HUES64 (cell line): ENCODE measurements at regions not wholly inside any gene's neighbourhood (a gene's known extent, or its start where the extent isn't known, plus 50 kb on each side); places are given as distances from the start of the nearest gene placed in this dataset.

Experiments used
- H3K27ac ChIP-seq: 2 replicates; pipeline ENCODE4 v1.7.0; 2013; ENCODE audit warnings: low read depth, low read length, inconsistent platforms
- H3K27me3 ChIP-seq: 2 replicates; pipeline ENCODE4 v1.6.1; 2013; ENCODE audit warnings: mild to moderate bottlenecking, low read length; ENCODE audit not compliant: insufficient read depth
- H3K36me3 ChIP-seq: 2 replicates; pipeline ENCODE4 v1.6.1; 2013; ENCODE audit warnings: mild to moderate bottlenecking, low read length; ENCODE audit not compliant: insufficient read depth
- H3K4me1 ChIP-seq: 2 replicates; pipeline ENCODE4 v1.6.1; 2013; ENCODE audit warnings: mild to moderate bottlenecking, low read length, moderate library complexity; ENCODE audit not compliant: insufficient read depth
- H3K4me3 ChIP-seq: 2 replicates; pipeline ENCODE4 v1.5.1; 2013; ENCODE audit warnings: mild to moderate bottlenecking, low read length, moderate library complexity
- H3K9ac ChIP-seq: 2 replicates; pipeline ENCODE4 v1.6.1; 2013; ENCODE audit warnings: mild to moderate bottlenecking, low read depth, low read length
- H3K9me3 ChIP-seq: 2 replicates; pipeline ENCODE4 v1.6.1; 2013; ENCODE audit warnings: low read depth, low read length; ENCODE audit not compliant: insufficient read depth
- WGBS: fragments of 150-250, 120-280 bp; methylation state at CpG from one replicate; pipeline ENCODE4 v1.1.7; 2013; ENCODE audit warnings: missing lambda C conversion rate; 5-methylcytosine and 5-hydroxymethylcytosine counted together

GRCh38 chr18:2337552-2338141 lies 233.7 kb downstream of the METTL4 start:
- H3K27me3 ChIP-seq: no peaks in the 10 kb centered on the region
- 62% methylated on average over 4 of the region's 7 CpGs for WGBS
- no peak overlapping the region for H3K4me3 ChIP-seq

GRCh38 chr18:2338601-2339000 lies 232.7 kb downstream of the METTL4 start:
- H3K4me3 ChIP-seq: no peak overlapping the region
- no peaks in the 10 kb centered on the region for H3K36me3 ChIP-seq
- no peaks in the 10 kb centered on the region for H3K9me3 ChIP-seq
- no peak overlapping the region for H3K27ac ChIP-seq
- H3K4me1 ChIP-seq: no peaks in the 10 kb centered on the region
- H3K9ac ChIP-seq: no peak overlapping the region
- H3K27me3 ChIP-seq: no peaks in the 10 kb centered on the region
- 81% methylated on average over 2 of the region's 3 CpGs for WGBS

More at GRCh38 chr18:2337552-2338141, 233.7 kb downstream of the METTL4 start:
- H3K4me1 ChIP-seq: no peaks in the 10 kb centered on the region
- H3K27ac ChIP-seq: no peak overlapping the region
- no peaks in the 10 kb centered on the region for H3K36me3 ChIP-seq
- no peak overlapping the region for H3K9ac ChIP-seq
- H3K9me3 ChIP-seq: no peaks in the 10 kb centered on the region

- no peaks in the 10 kb centered on the region for H3K9me3 ChIP-seq
- no peaks in the 10 kb centered on the region for H3K36me3 ChIP-seq
- no peak overlapping the region for H3K9ac ChIP-seq
- no peak overlapping the region for H3K27ac ChIP-seq
- no peaks in the 10 kb centered on the region for H3K27me3 ChIP-seq
- no peaks in the 10 kb centered on the region for H3K4me1 ChIP-seq
- 93% methylated on average over 2 of the region's 4 CpGs for WGBS
- H3K4me3 ChIP-seq: no peak overlapping the region
Observed at GRCh38 chr18:2340335-2340734, 231.0 kb downstream of the METTL4 start.

- Histone ChIP-seq H3K27me3 (no peaks in the 10 kb centered on the region), H3K27ac (no peak overlapping the region), H3K36me3 (no peaks in the 10 kb centered on the region), H3K4me3 (no peak overlapping the region), H3K9ac (no peak overlapping the region), H3K9me3 (no peaks in the 10 kb centered on the region), H3K4me1 (no peaks in the 10 kb centered on the region)
- 98% methylated on average over 2 of the region's 5 CpGs for WGBS
Observed at GRCh38 chr18:2348003-2348402, 223.3 kb downstream of the METTL4 start.

- no peaks in the 10 kb centered on the region for H3K4me1 ChIP-seq
- no peak overlapping the region for H3K9ac ChIP-seq
- H3K27me3 ChIP-seq: no peaks in the 10 kb centered on the region
- H3K9me3 ChIP-seq: no peaks in the 10 kb centered on the region
- no peaks in the 10 kb centered on the region for H3K36me3 ChIP-seq
- H3K4me3 ChIP-seq: no peak overlapping the region
- 93% methylated on average over 31 of the region's 31 CpGs for WGBS
- no peak overlapping the region for H3K27ac ChIP-seq
Observed at GRCh38 chr18:2351126-2351850, 220.0 kb downstream of the METTL4 start.

GRCh38 chr18:2354292-2354691 lies 217.0 kb downstream of the METTL4 start:
- H3K9ac ChIP-seq: no peak overlapping the region
- no peak overlapping the region for H3K27ac ChIP-seq
- no peaks in the 10 kb centered on the region for H3K27me3 ChIP-seq
- H3K4me1 ChIP-seq: no peaks in the 10 kb centered on the region
- WGBS: 95% methylated on average over 5 of the region's 5 CpGs
- no peak overlapping the region for H3K4me3 ChIP-seq
- H3K9me3 ChIP-seq: no peaks in the 10 kb centered on the region
- no peaks in the 10 kb centered on the region for H3K36me3 ChIP-seq

GRCh38 chr18:2356906-2357305 lies 214.4 kb downstream of the METTL4 start:
- WGBS: 93% methylated on average over 5 of the region's 5 CpGs

GRCh38 chr18:2360861-2361260 lies 210.4 kb downstream of the METTL4 start:
- Histone ChIP-seq H3K4me1 (peaks cover 12% of the 10 kb centered on the region; the same call in 1 of the 2 replicates), H3K27me3 (no peaks in the 10 kb centered on the region), H3K9ac (no peak overlapping the region), H3K27ac (no peak overlapping the region), H3K36me3 (no peaks in the 10 kb centered on the region), H3K9me3 (no peaks in the 10 kb centered on the region), H3K4me3 (no peak overlapping the region)
- WGBS: 97% methylated on average over 1 of the region's 1 CpG

More at GRCh38 chr18:2356906-2357305, 214.4 kb downstream of the METTL4 start:
- Histone ChIP-seq H3K27me3 (no peaks in the 10 kb centered on the region), H3K36me3 (no peaks in the 10 kb centered on the region), H3K27ac (no peak overlapping the region), H3K9ac (no peak overlapping the region), H3K4me1 (no peaks in the 10 kb centered on the region), H3K4me3 (no peak overlapping the region), H3K9me3 (no peaks in the 10 kb centered on the region)

GRCh38 chr18:2368102-2368501 lies 203.2 kb downstream of the METTL4 start:
- Histone ChIP-seq H3K4me3 (no peak overlapping the region), H3K36me3 (no peaks in the 10 kb centered on the region), H3K27ac (no peak overlapping the region), H3K9ac (no peak overlapping the region), H3K4me1 (peaks cover 12% of the 10 kb centered on the region; the same call in 1 of the 2 replicates), H3K9me3 (no peaks in the 10 kb centered on the region), H3K27me3 (no peaks in the 10 kb centered on the region)
- 86% methylated on average over 3 of the region's 3 CpGs for WGBS

- Histone ChIP-seq H3K27ac (no peak overlapping the region), H3K4me1 (no peaks in the 10 kb centered on the region), H3K36me3 (no peaks in the 10 kb centered on the region), H3K9ac (no peak overlapping the region), H3K9me3 (no peaks in the 10 kb centered on the region), H3K27me3 (no peaks in the 10 kb centered on the region), H3K4me3 (no peak overlapping the region)
- 100% methylated on average over 2 of the region's 2 CpGs for WGBS
Observed at GRCh38 chr18:2376707-2377106, 194.6 kb downstream of the METTL4 start.

GRCh38 chr18:2380101-2380500 lies 191.2 kb downstream of the METTL4 start:
- no peaks in the 10 kb centered on the region for H3K9me3 ChIP-seq
- no peak overlapping the region for H3K9ac ChIP-seq
- no peak overlapping the region for H3K4me3 ChIP-seq
- no peaks in the 10 kb centered on the region for H3K4me1 ChIP-seq
- 93% methylated on average over 2 of the region's 2 CpGs for WGBS
- H3K27me3 ChIP-seq: no peaks in the 10 kb centered on the region
- H3K27ac ChIP-seq: no peak overlapping the region
- H3K36me3 ChIP-seq: no peaks in the 10 kb centered on the region
